Astrocyte (in vitro differentiated cells and primary cell): ENCODE measurements at regions not wholly inside any gene's neighbourhood (a gene's known extent, or its start where the extent isn't known, plus 50 kb on each side); places are given as distances from the start of the nearest gene placed in this dataset.

ENCODE experiments used
- DNase-seq: peaks from one replicate; pipeline ENCODE4 v3.0.0-alpha.2; 2010; ENCODE audit warnings: low read depth
- FAIRE-seq: peaks from 2 replicates; lab custom pipeline; 2011; peaks lifted over from hg19 to GRCh38; lab: Jason Lieb, UNC
- H2AFZ ChIP-seq: 2 replicates; pipeline ENCODE4 v1.6.0; 2012; ENCODE audit warnings: low read depth, low read length, inconsistent platforms
- H3K27ac ChIP-seq: 2 replicates; pipeline ENCODE4 v1.5.1; 2011; ENCODE audit warnings: low read depth, low read length, inconsistent platforms
- H3K27me3 ChIP-seq: 2 replicates; pipeline ENCODE4 v1.6.0; 2011; ENCODE audit warnings: low read length, inconsistent platforms; ENCODE audit not compliant: insufficient read depth
- H3K36me3 ChIP-seq: 2 replicates; pipeline ENCODE4 v1.5.1; 2011; ENCODE audit warnings: low read length, inconsistent platforms; ENCODE audit not compliant: insufficient read depth
- H3K4me1 ChIP-seq: 2 replicates; pipeline ENCODE4 v1.5.1; 2011; ENCODE audit warnings: low read length, inconsistent platforms; ENCODE audit not compliant: insufficient read depth
- H3K4me2 ChIP-seq: 2 replicates; pipeline ENCODE4 v1.6.0; 2012; ENCODE audit warnings: low read length, inconsistent platforms
- H3K4me3 ChIP-seq: 2 replicates; pipeline ENCODE4 v1.5.1; 2011; ENCODE audit warnings: low read depth, mild to moderate bottlenecking, low read length, inconsistent platforms; ENCODE audit not compliant: insufficient read depth
- H3K79me2 ChIP-seq: 2 replicates; pipeline ENCODE4 v1.6.0; 2012; ENCODE audit warnings: mild to moderate bottlenecking, low read length, inconsistent platforms; ENCODE audit not compliant: insufficient read depth
- H3K9ac ChIP-seq: 2 replicates; pipeline ENCODE4 v1.6.0; 2012; ENCODE audit warnings: mild to moderate bottlenecking, low read length, inconsistent platforms
- H3K9me3 ChIP-seq: 2 replicates; pipeline ENCODE4 v1.5.1; 2012; ENCODE audit warnings: low read depth, mild to moderate bottlenecking, low read length, inconsistent platforms; ENCODE audit not compliant: insufficient read depth
- H4K20me1 ChIP-seq: 2 replicates; pipeline ENCODE4 v1.6.0; 2012; ENCODE audit warnings: low read length, inconsistent platforms; ENCODE audit not compliant: insufficient read depth
- H3K27ac Mint-ChIP-seq: one replicate; pipeline ENCODE4 v1.8.0; 2021; ENCODE audit warnings: mild to moderate bottlenecking, mixed read lengths; ENCODE audit not compliant: unreplicated experiment
- H3K27me3 Mint-ChIP-seq: one replicate; pipeline ENCODE4 v1.8.0; 2021; ENCODE audit warnings: low read depth, mixed read lengths; ENCODE audit not compliant: unreplicated experiment
- H3K36me3 Mint-ChIP-seq: one replicate; pipeline ENCODE4 v1.8.0; 2021; ENCODE audit warnings: low read depth, mixed read lengths; ENCODE audit not compliant: unreplicated experiment
- H3K4me1 Mint-ChIP-seq: one replicate; pipeline ENCODE4 v1.8.0; 2021; ENCODE audit warnings: low read depth, mixed read lengths; ENCODE audit not compliant: unreplicated experiment
- H3K4me3 Mint-ChIP-seq: one replicate; pipeline ENCODE4 v1.8.0; 2021; ENCODE audit warnings: mild to moderate bottlenecking, moderate library complexity, mixed read lengths; ENCODE audit not compliant: unreplicated experiment
- H3K9me3 Mint-ChIP-seq: one replicate; pipeline ENCODE4 v1.8.0; 2021; ENCODE audit warnings: mild to moderate bottlenecking, mixed read lengths; ENCODE audit not compliant: unreplicated experiment
- EZH2 ChIP-seq: IDR thresholded peaks from 2 replicates; pipeline ENCODE4 v1.6.1; 2012; ENCODE audit warnings: mild to moderate bottlenecking, low read length, inconsistent platforms; ENCODE audit not compliant: insufficient read depth
- TF ChIP-seq, protein P1 (sequence below): IDR thresholded peaks from 2 replicates; pipeline ENCODE4 v1.5.1; 2011; ENCODE audit warnings: low read depth, mild to moderate bottlenecking, inconsistent platforms, low read length, moderate library complexity; ENCODE audit not compliant: insufficient read depth

DNA sequence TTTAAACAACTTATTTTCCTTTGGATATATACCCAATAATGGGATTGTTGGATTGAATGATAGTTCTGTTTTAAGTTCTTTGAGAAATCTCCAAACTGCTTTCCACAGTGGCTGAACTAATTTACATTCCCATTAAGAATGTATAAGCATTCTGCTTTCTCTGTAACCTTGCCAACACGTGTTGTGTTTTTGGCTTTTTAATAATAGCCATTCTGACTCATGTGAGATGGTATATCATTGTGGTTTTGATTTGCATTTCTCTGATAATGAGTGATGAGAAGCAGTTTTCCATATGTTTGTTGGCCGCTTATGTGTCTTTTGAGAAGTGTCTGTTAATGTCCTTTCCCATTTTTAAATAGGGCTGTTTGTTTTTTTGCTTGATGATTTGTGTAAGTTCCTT, 155.6 kb upstream of the PITX2 start:
- no peak for TF ChIP-seq EZH2
- TF ChIP-seq, protein P1, sequence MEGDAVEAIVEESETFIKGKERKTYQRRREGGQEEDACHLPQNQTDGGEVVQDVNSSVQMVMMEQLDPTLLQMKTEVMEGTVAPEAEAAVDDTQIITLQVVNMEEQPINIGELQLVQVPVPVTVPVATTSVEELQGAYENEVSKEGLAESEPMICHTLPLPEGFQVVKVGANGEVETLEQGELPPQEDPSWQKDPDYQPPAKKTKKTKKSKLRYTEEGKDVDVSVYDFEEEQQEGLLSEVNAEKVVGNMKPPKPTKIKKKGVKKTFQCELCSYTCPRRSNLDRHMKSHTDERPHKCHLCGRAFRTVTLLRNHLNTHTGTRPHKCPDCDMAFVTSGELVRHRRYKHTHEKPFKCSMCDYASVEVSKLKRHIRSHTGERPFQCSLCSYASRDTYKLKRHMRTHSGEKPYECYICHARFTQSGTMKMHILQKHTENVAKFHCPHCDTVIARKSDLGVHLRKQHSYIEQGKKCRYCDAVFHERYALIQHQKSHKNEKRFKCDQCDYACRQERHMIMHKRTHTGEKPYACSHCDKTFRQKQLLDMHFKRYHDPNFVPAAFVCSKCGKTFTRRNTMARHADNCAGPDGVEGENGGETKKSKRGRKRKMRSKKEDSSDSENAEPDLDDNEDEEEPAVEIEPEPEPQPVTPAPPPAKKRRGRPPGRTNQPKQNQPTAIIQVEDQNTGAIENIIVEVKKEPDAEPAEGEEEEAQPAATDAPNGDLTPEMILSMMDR, result no peak
- no peaks in the 10 kb centered on the region for H3K36me3 Mint-ChIP-seq
- H3K27ac ChIP-seq, result no peak overlapping the region
- no peak overlapping the region for H3K9ac ChIP-seq
- no peak overlapping the region for H3K4me3 ChIP-seq
- H3K4me1 Mint-ChIP-seq, result no peaks in the 10 kb centered on the region
- no peaks in the 10 kb centered on the region for H3K9me3 ChIP-seq
- DNase-seq (peak; percentile 12), FAIRE-seq (no peak)
- H3K9me3 Mint-ChIP-seq, result peaks cover 2% of the 10 kb centered on the region
- no peak overlapping the region for H3K4me3 Mint-ChIP-seq
- H3K4me1 ChIP-seq, result no peaks in the 10 kb centered on the region
- no peaks in the 10 kb centered on the region for H3K36me3 ChIP-seq
- H4K20me1 ChIP-seq, result no peaks in the 10 kb centered on the region
- no peak overlapping the region for H3K4me2 ChIP-seq
- no peaks in the 10 kb centered on the region for H3K27me3 Mint-ChIP-seq
- no peaks in the 10 kb centered on the region for H3K27me3 ChIP-seq
- H3K79me2 ChIP-seq, result no peaks in the 10 kb centered on the region
- H2AFZ ChIP-seq, result no peak overlapping the region
- no peak overlapping the region for H3K27ac Mint-ChIP-seq

DNA sequence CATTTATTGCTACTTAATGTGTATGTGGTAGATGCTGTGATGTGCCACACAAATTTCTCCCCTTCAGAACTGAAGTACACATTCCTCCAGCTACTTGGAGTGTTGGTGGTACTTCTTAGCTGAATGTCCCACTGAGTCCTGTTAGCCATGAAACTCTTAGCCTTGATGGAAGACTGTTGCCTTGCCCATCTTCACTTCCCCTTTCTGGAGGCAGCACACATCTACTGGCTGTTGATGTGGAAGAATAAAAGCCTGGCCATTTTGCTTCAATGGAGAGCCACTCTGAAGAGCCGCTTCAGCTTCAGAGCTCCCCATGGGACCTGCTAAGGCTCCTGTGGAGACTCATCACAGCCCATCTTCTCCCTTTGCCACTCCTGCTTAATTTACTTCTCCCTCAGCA, 157.7 kb upstream of the PITX2 start:
- Histone ChIP-seq H3K79me2 (no peaks in the 10 kb centered on the region), H3K36me3 (no peaks in the 10 kb centered on the region), H3K4me3 (no peak overlapping the region), H4K20me1 (no peaks in the 10 kb centered on the region), H2AFZ (no peak overlapping the region), H3K27me3 (no peaks in the 10 kb centered on the region), H3K9ac (no peak overlapping the region), H3K4me2 (no peak overlapping the region), H3K27ac (no peak overlapping the region), H3K4me1 (no peaks in the 10 kb centered on the region), H3K9me3 (no peaks in the 10 kb centered on the region)
- Mint-ChIP-seq H3K9me3 (peaks cover 2% of the 10 kb centered on the region), H3K4me1 (no peaks in the 10 kb centered on the region), H3K27ac (no peak overlapping the region), H3K36me3 (no peaks in the 10 kb centered on the region), H3K4me3 (no peak overlapping the region), H3K27me3 (no peaks in the 10 kb centered on the region)
- TF ChIP-seq, protein P1, result no peak
- no peak for TF ChIP-seq EZH2
- no peak for DNase-seq
- FAIRE-seq, result no peak

DNA sequence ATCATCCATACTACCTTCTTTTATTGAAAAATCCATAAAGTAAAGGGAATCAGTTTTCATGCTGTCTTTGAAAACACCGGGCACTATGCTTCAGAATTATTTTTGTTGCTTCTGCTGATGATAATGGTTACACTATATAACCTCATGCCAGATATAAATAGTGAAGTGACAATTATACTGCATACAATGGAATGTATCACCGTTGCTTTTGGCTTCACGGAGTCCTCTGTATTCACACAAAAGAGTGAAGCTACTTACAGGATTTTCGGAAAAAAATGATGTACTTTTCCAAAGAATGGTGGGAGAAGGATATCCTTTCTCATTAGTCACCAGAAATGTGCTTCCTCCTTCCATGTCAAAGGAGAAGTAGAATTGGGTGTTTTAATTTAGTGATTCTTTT, 159.1 kb upstream of the PITX2 start:
- H2AFZ ChIP-seq, result no peak overlapping the region
- no peaks in the 10 kb centered on the region for H4K20me1 ChIP-seq
- no peaks in the 10 kb centered on the region for H3K79me2 ChIP-seq
- H3K9ac ChIP-seq, result no peak overlapping the region
- H3K36me3 Mint-ChIP-seq, result no peaks in the 10 kb centered on the region
- H3K4me3 Mint-ChIP-seq, result no peak overlapping the region
- no peaks in the 10 kb centered on the region for H3K4me1 ChIP-seq
- no peak for FAIRE-seq
- H3K4me1 Mint-ChIP-seq, result no peaks in the 10 kb centered on the region
- no peaks in the 10 kb centered on the region for H3K27me3 ChIP-seq
- peaks cover 2% of the 10 kb centered on the region for H3K9me3 Mint-ChIP-seq
- no peak overlapping the region for H3K27ac Mint-ChIP-seq
- no peak overlapping the region for H3K4me3 ChIP-seq
- H3K27me3 Mint-ChIP-seq, result no peaks in the 10 kb centered on the region
- H3K27ac ChIP-seq, result no peak overlapping the region
- H3K4me2 ChIP-seq, result no peak overlapping the region
- TF ChIP-seq, protein P1, result no peak
- TF ChIP-seq EZH2, result no peak
- no peak for DNase-seq
- H3K36me3 ChIP-seq, result no peaks in the 10 kb centered on the region
- no peaks in the 10 kb centered on the region for H3K9me3 ChIP-seq
